Osteocyte (in vitro differentiated cells): ENCODE measurements at regions not wholly inside any gene's neighbourhood (a gene's known extent, or its start where the extent isn't known, plus 50 kb on each side); places are given as distances from the start of the nearest gene placed in this dataset.
"Not testable (repeated sequence)": the region's sequence is repeated elsewhere in the genome, so short reads cannot be mapped to it uniquely, and the experiment has no call there.

ENCODE experiments used
- DNase-seq: peaks from one replicate; pipeline ENCODE4 v3.0.0; 2021; ENCODE audit warnings: mixed read lengths; ENCODE audit not compliant: unreplicated experiment; ENCODE audit errors: extremely low spot score
- H3K27ac Mint-ChIP-seq: one replicate; pipeline ENCODE4 v1.8.0; 2021; ENCODE audit warnings: mild to moderate bottlenecking, mixed read lengths; ENCODE audit not compliant: unreplicated experiment
- H3K27me3 Mint-ChIP-seq: one replicate; pipeline ENCODE4 v1.8.0; 2021; ENCODE audit warnings: mixed read lengths; ENCODE audit not compliant: unreplicated experiment
- H3K36me3 Mint-ChIP-seq: one replicate; pipeline ENCODE4 v1.8.0; 2021; ENCODE audit warnings: mixed read lengths; ENCODE audit not compliant: unreplicated experiment
- H3K4me1 Mint-ChIP-seq: one replicate; pipeline ENCODE4 v1.8.0; 2021; ENCODE audit warnings: mixed read lengths; ENCODE audit not compliant: unreplicated experiment
- H3K4me3 Mint-ChIP-seq: one replicate; pipeline ENCODE4 v1.8.0; 2021; ENCODE audit warnings: mild to moderate bottlenecking, moderate library complexity, mixed read lengths; ENCODE audit not compliant: unreplicated experiment
- H3K9me3 Mint-ChIP-seq: one replicate; pipeline ENCODE4 v1.8.0; 2021; ENCODE audit warnings: mixed read lengths; ENCODE audit not compliant: unreplicated experiment
- CTCF ChIP-seq: fragments of 200-600 bp; sonication (generic); IDR thresholded peaks from 2 replicates; pipeline ENCODE4 v1.5.0; 2021; ENCODE audit warnings: antibody characterized with exemption, mild to moderate bottlenecking, moderate library complexity

- no peaks in the 10 kb centered on the region for H3K9me3 Mint-ChIP-seq
- no peak overlapping the region for H3K27ac Mint-ChIP-seq
- no peaks in the 10 kb centered on the region for H3K36me3 Mint-ChIP-seq
- H3K27me3 Mint-ChIP-seq: peaks cover 2% of the 10 kb centered on the region
- no peaks in the 10 kb centered on the region for H3K4me1 Mint-ChIP-seq
- DNase-seq: no peak
- TF ChIP-seq CTCF: no peak
- no peak overlapping the region for H3K4me3 Mint-ChIP-seq
Observed at GRCh38 chr20:7798176-7798575, 142.1 kb downstream of the HAO1 start.

- DNase-seq: no peak
- no peaks in the 10 kb centered on the region for H3K4me1 Mint-ChIP-seq
- no peak for TF ChIP-seq CTCF
- peaks cover 3% of the 10 kb centered on the region for H3K9me3 Mint-ChIP-seq
- H3K27me3 Mint-ChIP-seq: peaks cover 2% of the 10 kb centered on the region
- no peak overlapping the region for H3K4me3 Mint-ChIP-seq
- no peaks in the 10 kb centered on the region for H3K36me3 Mint-ChIP-seq
- no peak overlapping the region for H3K27ac Mint-ChIP-seq
Observed at GRCh38 chr20:7799862-7800261, 140.4 kb downstream of the HAO1 start.

GRCh38 chr20:7803411-7804151 is 136.7 kb downstream of the HAO1 start:
- H3K36me3 Mint-ChIP-seq, H3K4me1 Mint-ChIP-seq, DNase-seq, H3K4me3 Mint-ChIP-seq, H3K27me3 Mint-ChIP-seq, H3K9me3 Mint-ChIP-seq, H3K27ac Mint-ChIP-seq: not testable (repeated sequence)

GRCh38 chr20:7806831-7807230 is 133.4 kb downstream of the HAO1 start:
- no peak overlapping the region for H3K4me3 Mint-ChIP-seq
- TF ChIP-seq CTCF: no peak

GRCh38 chr20:7817286-7817685 is 123.0 kb downstream of the HAO1 start:
- TF ChIP-seq CTCF: no peak
- no peaks in the 10 kb centered on the region for H3K36me3 Mint-ChIP-seq
- H3K27ac Mint-ChIP-seq: no peak overlapping the region
- no peaks in the 10 kb centered on the region for H3K4me1 Mint-ChIP-seq
- no peaks in the 10 kb centered on the region for H3K9me3 Mint-ChIP-seq
- H3K27me3 Mint-ChIP-seq: no peaks in the 10 kb centered on the region
- no peak overlapping the region for H3K4me3 Mint-ChIP-seq
- no peak for DNase-seq

More at GRCh38 chr20:7806831-7807230, 133.4 kb downstream of the HAO1 start:
- DNase-seq: no peak
- Mint-ChIP-seq H3K4me1 (no peaks in the 10 kb centered on the region), H3K36me3 (no peaks in the 10 kb centered on the region), H3K27ac (no peak overlapping the region), H3K27me3 (no peaks in the 10 kb centered on the region), H3K9me3 (peaks cover 31% of the 10 kb centered on the region)
